SK-N-SH (cell line): ENCODE measurements at regions not wholly inside any gene's neighbourhood (a gene's known extent, or its start where the extent isn't known, plus 50 kb on each side); places are given as distances from the start of the nearest gene placed in this dataset.

Experiments used
- CTCF ChIA-PET: fragments of 300-600, 350-600 bp; formaldehyde crosslinking; extraction: SDS; loops from one replicate; lab custom pipeline; 2021; lab: Yijun Ruan, JAX
- POLR2A ChIA-PET: fragments of 350-600 bp; sonication (Branson Sonifier 250); formaldehyde crosslinking; extraction: SDS; loops from one replicate; lab custom pipeline; 2020; ENCODE audit warnings: antibody characterized with exemption, inconsistent platforms; lab: Yijun Ruan, JAX
- DNase-seq: peaks from one replicate; pipeline ENCODE4 v3.0.0; 2012
- H2AFZ ChIP-seq: fragments of 200-600 bp; sonication (generic); 2 replicates; pipeline ENCODE4 v1.8.1; 2016; ENCODE audit warnings: antibody characterized with exemption, mild to moderate bottlenecking, low read depth
- H3F3A ChIP-seq: fragments of 200-600 bp; sonication (generic); replicated peaks from 2 replicates; pipeline ENCODE3; 2016; ENCODE audit warnings: antibody characterized with exemption, mild to moderate bottlenecking; ENCODE audit not compliant: insufficient read depth
- H3K27ac ChIP-seq, 2 experiments: fragments of 200-500 bp in 1 of 2; fragments of 200-600 bp in 1 of 2; sonication (Bioruptor generic) in 1 of 2; sonication (generic), shearing (Covaris generic) in 1 of 2; 2 replicates each; pipeline versions ENCODE4 v1.5.1 to v1.6.1; 2014 to 2016; ENCODE audit warnings: low read depth in 2 of 2, inconsistent platforms in 1 of 2, low read length in 1 of 2, mild to moderate bottlenecking in 1 of 2, mixed read lengths in 1 of 2
- H3K27me3 ChIP-seq: fragments of 200-600 bp; sonication (generic), shearing (Covaris generic); 2 replicates; pipeline ENCODE4 v1.6.1; 2016; ENCODE audit warnings: mixed run types; ENCODE audit not compliant: insufficient read depth
- H3K36me3 ChIP-seq, 2 experiments: fragments of 200-500 bp in 1 of 2; fragments of 200-600 bp in 1 of 2; sonication (Bioruptor generic) in 1 of 2; sonication (generic) in 1 of 2; replicated peaks in 1 of 2; 2 replicates each; pipeline versions ENCODE3 to v1.5.1; 2014 to 2016; ENCODE audit warnings: low read length in 1 of 2, mild to moderate bottlenecking in 1 of 2; ENCODE audit not compliant: insufficient read depth in 2 of 2, control insufficient read depth in 1 of 2
- H3K4me1 ChIP-seq, 2 experiments: fragments of 200-500 bp in 1 of 2; fragments of 200-600 bp in 1 of 2; sonication (Bioruptor generic) in 1 of 2; sonication (generic), shearing (Covaris generic) in 1 of 2; 2 replicates each; pipeline versions ENCODE4 v1.5.1 to v1.6.1; 2014 to 2016; ENCODE audit warnings: low read depth in 1 of 2, low read length in 1 of 2, mixed run types in 1 of 2; ENCODE audit not compliant: insufficient read depth in 2 of 2, control insufficient read depth in 1 of 2
- H3K4me2 ChIP-seq: fragments of 200-600 bp; sonication (generic), shearing (Covaris generic); 2 replicates; pipeline ENCODE4 v1.6.1; 2017; ENCODE audit warnings: mixed run types
- H3K4me3 ChIP-seq, 2 experiments: fragments of 200-500 bp in 1 of 2; fragments of 200-600 bp in 1 of 2; sonication (Bioruptor generic) in 1 of 2; sonication (generic), shearing (Covaris generic) in 1 of 2; 2 replicates each; pipeline versions ENCODE4 v1.5.1 to v1.8.1; 2014 to 2016; ENCODE audit warnings: low read depth in 2 of 2, inconsistent platforms in 1 of 2, low read length in 1 of 2, mild to moderate bottlenecking in 1 of 2, mixed read lengths in 1 of 2, moderate library complexity in 1 of 2
- H3K79me2 ChIP-seq: fragments of 200-600 bp; sonication (generic); 2 replicates; pipeline ENCODE4 v1.8.1; 2017; ENCODE audit warnings: mild to moderate bottlenecking; ENCODE audit not compliant: insufficient read depth
- H3K9ac ChIP-seq: fragments of 200-600 bp; sonication (generic); 2 replicates; pipeline ENCODE4 v1.6.1; 2017; ENCODE audit warnings: mixed run types
- H3K9me2 ChIP-seq: fragments of 200-600 bp; sonication (generic); 2 replicates; pipeline ENCODE4 v1.6.1; 2017; ENCODE audit warnings: mixed run types
- H3K9me3 ChIP-seq: fragments of 200-600 bp; sonication (generic); 2 replicates; pipeline ENCODE4 v1.6.1; 2017; ENCODE audit warnings: mixed run types, mild to moderate bottlenecking, moderate library complexity
- H4K20me1 ChIP-seq: fragments of 200-600 bp; sonication (generic); 2 replicates; pipeline ENCODE4 v1.6.1; 2017; ENCODE audit warnings: mild to moderate bottlenecking, mixed run types; ENCODE audit not compliant: insufficient read depth
- CHD2 ChIP-seq: fragments of 150-350 bp; IDR thresholded peaks from 2 replicates; pipeline ENCODE4 v1.6.1; 2018; ENCODE audit warnings: low read length; ENCODE audit not compliant: partially characterized antibody
- ELF1 ChIP-seq: IDR thresholded peaks from 2 replicates; pipeline ENCODE4 v1.4.0; 2012
- FOSL2 ChIP-seq: IDR thresholded peaks from 2 replicates; pipeline ENCODE4 v1.4.0; 2012; ENCODE audit warnings: low read depth, mild to moderate bottlenecking, moderate library complexity, borderline replicate concordance
- FOXM1 ChIP-seq: IDR thresholded peaks from 2 replicates; pipeline ENCODE4 v1.4.0; 2012; ENCODE audit warnings: low read depth, mild to moderate bottlenecking
- GABPA ChIP-seq: IDR thresholded peaks from 2 replicates; pipeline ENCODE4 v1.4.0; 2012; ENCODE audit warnings: low read depth, mild to moderate bottlenecking
- GATA2 ChIP-seq: sonication (generic); formaldehyde crosslinking; IDR thresholded peaks from 2 replicates; pipeline ENCODE4 v1.5.0; 2020; ENCODE audit warnings: mild to moderate bottlenecking, missing genetic modification reagents
- JUND ChIP-seq: IDR thresholded peaks from 2 replicates; pipeline ENCODE4 v1.4.0; 2012
- NFIC ChIP-seq: IDR thresholded peaks from 2 replicates; pipeline ENCODE4 v1.4.0; 2012; ENCODE audit warnings: borderline replicate concordance
- POLR2AphosphoS5 ChIP-seq: IDR thresholded peaks from 2 replicates; pipeline ENCODE4 v1.6.1; 2012; ENCODE audit warnings: low read depth, low read length
- RAD21 ChIP-seq: IDR thresholded peaks from 2 replicates; pipeline ENCODE4 v1.6.1; 2012; ENCODE audit warnings: mild to moderate bottlenecking, low read length
- RCOR1 ChIP-seq: fragments of 150-350 bp; IDR thresholded peaks from 2 replicates; pipeline ENCODE4 v1.6.1; 2017; ENCODE audit warnings: antibody characterized with exemption, low read length
- RFX5 ChIP-seq: IDR thresholded peaks from 2 replicates; pipeline ENCODE4 v1.6.1; 2012; ENCODE audit warnings: mild to moderate bottlenecking, improper control_type of control experiment, low read length
- RXRA ChIP-seq: IDR thresholded peaks from 2 replicates; pipeline ENCODE4 v1.4.0; 2012; ENCODE audit warnings: low read depth, mild to moderate bottlenecking, borderline replicate concordance
- SMC3 ChIP-seq: IDR thresholded peaks from 2 replicates; pipeline ENCODE4 v1.6.1; 2012; ENCODE audit warnings: low read depth, low read length, improper control_type of control experiment
- TAF1 ChIP-seq: IDR thresholded peaks from 2 replicates; pipeline ENCODE4 v1.6.1; 2012; ENCODE audit warnings: low read depth, mild to moderate bottlenecking, low read length, moderate library complexity, borderline replicate concordance
- WGBS: methylation state at CpG from one replicate; pipeline ENCODE4 v1.1.6; 2017; ENCODE audit warnings: low lambda C conversion rate; 5-methylcytosine and 5-hydroxymethylcytosine counted together
- TF ChIP-seq, protein P1 (sequence below): fragments of 150-350 bp; IDR thresholded peaks from 2 replicates; pipeline ENCODE4 v1.6.1; 2016; ENCODE audit warnings: mild to moderate bottlenecking, low read depth, low read length
- TF ChIP-seq, protein P2 (sequence below): IDR thresholded peaks from 2 replicates; pipeline ENCODE4 v1.4.0; 2012; ENCODE audit warnings: low read depth, borderline replicate concordance
- TF ChIP-seq, protein P3 (sequence below): fragments of 200-600 bp; sonication (generic); IDR thresholded peaks from 2 replicates; pipeline ENCODE4 v1.6.1; 2017; ENCODE audit warnings: antibody characterized with exemption, mild to moderate bottlenecking, moderate library complexity
- TF ChIP-seq, protein P4 (sequence below): IDR thresholded peaks from 2 replicates; pipeline ENCODE4 v1.4.0; 2012; ENCODE audit warnings: low read depth, borderline replicate concordance
- TF ChIP-seq, protein P5 (sequence below): IDR thresholded peaks from 2 replicates; pipeline ENCODE4; 2012

DNA sequence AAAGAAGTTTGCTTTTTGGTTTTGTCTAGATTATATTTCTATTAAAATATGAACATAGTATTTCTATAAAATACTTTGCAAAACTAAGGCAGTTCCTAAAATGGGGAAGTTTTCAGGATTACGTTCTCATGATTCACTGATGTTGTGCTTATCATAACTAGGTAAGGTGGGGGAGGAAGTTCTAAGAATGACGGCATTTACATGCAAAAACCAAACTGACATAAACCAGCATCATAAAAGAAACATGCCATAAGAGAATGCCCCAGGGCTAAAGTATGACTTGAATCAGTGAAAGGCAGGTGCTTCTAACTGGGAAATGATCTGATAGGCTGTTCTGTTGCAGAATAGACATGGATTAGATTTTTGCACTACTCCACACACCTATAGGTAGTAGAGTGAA is 204.7 kb upstream of the JADE1 start:
- Histone ChIP-seq H3K9ac (no peak overlapping the region), H3K4me2 (no peak overlapping the region), H3K4me3 (no peak overlapping the region), H3K4me1 (peaks cover 21 to 22% of the 10 kb centered on the region in 2 experiments), H3K36me3 (no peaks in the 10 kb centered on the region), H4K20me1 (no peaks in the 10 kb centered on the region), H3F3A (peaks cover 17% of the 10 kb centered on the region), H3K27me3 (no peaks in the 10 kb centered on the region), H3K9me2 (no peaks in the 10 kb centered on the region), H3K79me2 (no peaks in the 10 kb centered on the region), H3K27ac (no peak overlapping the region), H3K9me3 (no peaks in the 10 kb centered on the region), H2AFZ (no peak overlapping the region)
- DNase-seq = no peak
- WGBS = 84% methylated on average over 2 of the region's 2 CpGs
- TF ChIP-seq ELF1 (no peak), FOSL2 (no peak), GABPA (no peak), RAD21 (no peak), SMC3 (no peak), RFX5 (no peak), TAF1 (no peak)
- TF ChIP-seq, protein P1, sequence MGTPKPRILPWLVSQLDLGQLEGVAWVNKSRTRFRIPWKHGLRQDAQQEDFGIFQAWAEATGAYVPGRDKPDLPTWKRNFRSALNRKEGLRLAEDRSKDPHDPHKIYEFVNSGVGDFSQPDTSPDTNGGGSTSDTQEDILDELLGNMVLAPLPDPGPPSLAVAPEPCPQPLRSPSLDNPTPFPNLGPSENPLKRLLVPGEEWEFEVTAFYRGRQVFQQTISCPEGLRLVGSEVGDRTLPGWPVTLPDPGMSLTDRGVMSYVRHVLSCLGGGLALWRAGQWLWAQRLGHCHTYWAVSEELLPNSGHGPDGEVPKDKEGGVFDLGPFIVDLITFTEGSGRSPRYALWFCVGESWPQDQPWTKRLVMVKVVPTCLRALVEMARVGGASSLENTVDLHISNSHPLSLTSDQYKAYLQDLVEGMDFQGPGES = no peak
- TF ChIP-seq, protein P2, sequence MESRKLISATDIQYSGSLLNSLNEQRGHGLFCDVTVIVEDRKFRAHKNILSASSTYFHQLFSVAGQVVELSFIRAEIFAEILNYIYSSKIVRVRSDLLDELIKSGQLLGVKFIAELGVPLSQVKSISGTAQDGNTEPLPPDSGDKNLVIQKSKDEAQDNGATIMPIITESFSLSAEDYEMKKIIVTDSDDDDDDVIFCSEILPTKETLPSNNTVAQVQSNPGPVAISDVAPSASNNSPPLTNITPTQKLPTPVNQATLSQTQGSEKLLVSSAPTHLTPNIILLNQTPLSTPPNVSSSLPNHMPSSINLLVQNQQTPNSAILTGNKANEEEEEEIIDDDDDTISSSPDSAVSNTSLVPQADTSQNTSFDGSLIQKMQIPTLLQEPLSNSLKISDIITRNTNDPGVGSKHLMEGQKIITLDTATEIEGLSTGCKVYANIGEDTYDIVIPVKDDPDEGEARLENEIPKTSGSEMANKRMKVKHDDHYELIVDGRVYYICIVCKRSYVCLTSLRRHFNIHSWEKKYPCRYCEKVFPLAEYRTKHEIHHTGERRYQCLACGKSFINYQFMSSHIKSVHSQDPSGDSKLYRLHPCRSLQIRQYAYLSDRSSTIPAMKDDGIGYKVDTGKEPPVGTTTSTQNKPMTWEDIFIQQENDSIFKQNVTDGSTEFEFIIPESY = no peak
- TF ChIP-seq, protein P3, sequence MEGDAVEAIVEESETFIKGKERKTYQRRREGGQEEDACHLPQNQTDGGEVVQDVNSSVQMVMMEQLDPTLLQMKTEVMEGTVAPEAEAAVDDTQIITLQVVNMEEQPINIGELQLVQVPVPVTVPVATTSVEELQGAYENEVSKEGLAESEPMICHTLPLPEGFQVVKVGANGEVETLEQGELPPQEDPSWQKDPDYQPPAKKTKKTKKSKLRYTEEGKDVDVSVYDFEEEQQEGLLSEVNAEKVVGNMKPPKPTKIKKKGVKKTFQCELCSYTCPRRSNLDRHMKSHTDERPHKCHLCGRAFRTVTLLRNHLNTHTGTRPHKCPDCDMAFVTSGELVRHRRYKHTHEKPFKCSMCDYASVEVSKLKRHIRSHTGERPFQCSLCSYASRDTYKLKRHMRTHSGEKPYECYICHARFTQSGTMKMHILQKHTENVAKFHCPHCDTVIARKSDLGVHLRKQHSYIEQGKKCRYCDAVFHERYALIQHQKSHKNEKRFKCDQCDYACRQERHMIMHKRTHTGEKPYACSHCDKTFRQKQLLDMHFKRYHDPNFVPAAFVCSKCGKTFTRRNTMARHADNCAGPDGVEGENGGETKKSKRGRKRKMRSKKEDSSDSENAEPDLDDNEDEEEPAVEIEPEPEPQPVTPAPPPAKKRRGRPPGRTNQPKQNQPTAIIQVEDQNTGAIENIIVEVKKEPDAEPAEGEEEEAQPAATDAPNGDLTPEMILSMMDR = no peak
- TF ChIP-seq, protein P4, sequence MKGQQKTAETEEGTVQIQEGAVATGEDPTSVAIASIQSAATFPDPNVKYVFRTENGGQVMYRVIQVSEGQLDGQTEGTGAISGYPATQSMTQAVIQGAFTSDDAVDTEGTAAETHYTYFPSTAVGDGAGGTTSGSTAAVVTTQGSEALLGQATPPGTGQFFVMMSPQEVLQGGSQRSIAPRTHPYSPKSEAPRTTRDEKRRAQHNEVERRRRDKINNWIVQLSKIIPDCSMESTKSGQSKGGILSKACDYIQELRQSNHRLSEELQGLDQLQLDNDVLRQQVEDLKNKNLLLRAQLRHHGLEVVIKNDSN = no peak
- POLR2A ChIA-PET = no interaction called here
- CTCF ChIA-PET = no interaction called here

DNA sequence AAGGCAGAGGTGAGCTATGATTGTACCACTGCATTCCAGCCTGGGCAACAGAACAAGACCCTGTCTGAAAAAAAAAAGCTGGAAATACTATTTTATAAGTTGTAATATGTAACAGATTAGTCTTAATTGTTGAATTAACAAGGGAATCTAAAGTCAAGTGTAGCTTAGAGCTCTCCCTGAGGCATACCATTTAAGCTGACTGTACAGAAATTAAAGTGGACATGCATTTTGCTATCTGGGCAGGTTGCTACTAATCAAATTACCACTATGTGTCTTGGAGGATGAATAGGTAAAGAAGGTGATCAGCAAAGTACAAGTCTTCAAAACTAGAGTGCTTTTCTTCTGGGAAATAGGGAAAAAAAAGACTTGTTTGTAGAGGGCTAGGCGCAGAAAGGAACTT is 205.3 kb upstream of the JADE1 start:
- H3K9me3 ChIP-seq = no peaks in the 10 kb centered on the region
- peaks cover 17% of the 10 kb centered on the region for H3F3A ChIP-seq
- no peak overlapping the region for H3K4me3 ChIP-seq
- TF ChIP-seq NFIC = no peak
- TF ChIP-seq, protein P5, sequence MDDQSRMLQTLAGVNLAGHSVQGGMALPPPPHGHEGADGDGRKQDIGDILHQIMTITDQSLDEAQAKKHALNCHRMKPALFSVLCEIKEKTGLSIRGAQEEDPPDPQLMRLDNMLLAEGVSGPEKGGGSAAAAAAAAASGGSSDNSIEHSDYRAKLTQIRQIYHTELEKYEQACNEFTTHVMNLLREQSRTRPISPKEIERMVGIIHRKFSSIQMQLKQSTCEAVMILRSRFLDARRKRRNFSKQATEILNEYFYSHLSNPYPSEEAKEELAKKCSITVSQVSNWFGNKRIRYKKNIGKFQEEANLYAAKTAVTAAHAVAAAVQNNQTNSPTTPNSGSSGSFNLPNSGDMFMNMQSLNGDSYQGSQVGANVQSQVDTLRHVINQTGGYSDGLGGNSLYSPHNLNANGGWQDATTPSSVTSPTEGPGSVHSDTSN = no peak
- no peak for TF ChIP-seq RAD21
- no peak for TF ChIP-seq CHD2
- no peak for TF ChIP-seq RXRA
- TF ChIP-seq POLR2AphosphoS5 = no peak
- TF ChIP-seq JUND = no peak
- TF ChIP-seq ELF1 = no peak
- TF ChIP-seq SMC3 = no peak
- TF ChIP-seq, protein P1 = no peak
- no peak for TF ChIP-seq FOXM1
- TF ChIP-seq GATA2 (CRISPR knock-in tag) = no peak
- TF ChIP-seq RCOR1 = no peak
- TF ChIP-seq, all 33 proteins: peak for 0
- Histone ChIP-seq H3K36me3 (no peaks in the 10 kb centered on the region), H4K20me1 (no peaks in the 10 kb centered on the region), H2AFZ (no peak overlapping the region), H3K4me2 (no peak overlapping the region), H3K79me2 (no peaks in the 10 kb centered on the region), H3K4me1 (peaks cover 21 to 22% of the 10 kb centered on the region in 2 experiments), H3K27ac (no peak overlapping the region), H3K9ac (no peak overlapping the region), H3K9me2 (no peaks in the 10 kb centered on the region), H3K27me3 (no peaks in the 10 kb centered on the region)
- CTCF ChIA-PET = no interaction called here
- DNase-seq = no peak
- WGBS = 97% methylated on average over 1 of the region's 1 CpG
- POLR2A ChIA-PET = no interaction called here
